Peyer's patch (tissue), 4 donors: ENCODE measurements at regions not wholly inside any gene's neighbourhood (a gene's known extent, or its start where the extent isn't known, plus 50 kb on each side); places are given as distances from the start of the nearest gene placed in this dataset.

Experiments used
- DNase-seq, 3 donors: peaks; one replicate each; pipeline ENCODE4 v3.0.0-alpha.2; 2017 to 2019
- H3K27ac ChIP-seq, 4 donors: fragments of 200-600 bp; sonication (generic); one replicate each; pipeline ENCODE4 v1.5.1; 2016 to 2019
- H3K27me3 ChIP-seq, 2 donors: fragments of 200-600 bp; sonication (generic); one replicate each; pipeline ENCODE4 v1.5.1; 2019
- H3K36me3 ChIP-seq, 3 donors: fragments of 200-600 bp; sonication (generic); one replicate each; pipeline ENCODE4 v1.5.1; 2016 to 2019
- H3K4me1 ChIP-seq, 4 donors: fragments of 200-600 bp; sonication (generic); one replicate each; pipeline ENCODE4 v1.5.1; 2016 to 2019
- H3K4me3 ChIP-seq, 4 donors: fragments of 200-600 bp; sonication (generic); 1 replicate in 3 of 4; 2 replicates in 1 of 4; pipeline ENCODE4 v1.5.1; 2016 to 2019; ENCODE audit warnings: mild to moderate bottlenecking in 1 of 4
- H3K9me3 ChIP-seq, 4 donors: fragments of 200-600 bp; sonication (generic); one replicate each; pipeline ENCODE4 v1.5.1; 2016 to 2019; ENCODE audit warnings: mild to moderate bottlenecking in 1 of 4
- CTCF ChIP-seq, 6 experiments: fragments of 450-650 bp in 4 of 6; fragments of 200-600 bp in 2 of 6; sonication (generic) in 1 of 6; IDR thresholded peaks; one replicate each; pipeline ENCODE4 v1.5.1; 2017 to 2019; ENCODE audit warnings: antibody characterized with exemption in 6 of 6, mild to moderate bottlenecking in 3 of 6, moderate library complexity in 1 of 6
- POLR2A ChIP-seq, 2 donors: fragments of 450-650 bp; IDR thresholded peaks; one replicate each; pipeline ENCODE4 v1.5.1; 2017; ENCODE audit warnings: antibody characterized with exemption in 2 of 2, mild to moderate bottlenecking in 2 of 2, moderate library complexity in 2 of 2

- TF ChIP-seq CTCF (IDR thresholded peaks at IDR 0.05) (no peak), POLR2A (IDR thresholded peaks at IDR 0.05) (no peak)
- no peaks in the 10 kb centered on the region for H3K27me3 ChIP-seq
- H3K27ac ChIP-seq, result no peak overlapping the region
- H3K36me3 ChIP-seq, result no peaks in the 10 kb centered on the region
- H3K4me3 ChIP-seq, result no peak overlapping the region
- H3K9me3 ChIP-seq, result no peaks in the 10 kb centered on the region
- no peak for DNase-seq
- H3K4me1 ChIP-seq, result peaks cover 0 to 10% (median 0%) of the 10 kb centered on the region in 4 donors
Measured at GRCh38 chr2:16114070-16114469, 173.7 kb downstream of the MYCN start.

GRCh38 chr2:16113568-16113967, 173.2 kb downstream of the MYCN start:
- H3K27ac ChIP-seq, result no peak overlapping the region
- H3K9me3 ChIP-seq, result no peaks in the 10 kb centered on the region
- TF ChIP-seq POLR2A (IDR thresholded peaks at IDR 0.05) (no peak), CTCF (IDR thresholded peaks at IDR 0.05) (no peak)
- peaks cover 0 to 10% (median 0%) of the 10 kb centered on the region in 4 donors for H3K4me1 ChIP-seq
- no peak overlapping the region for H3K4me3 ChIP-seq
- H3K36me3 ChIP-seq, result no peaks in the 10 kb centered on the region
- no peak for DNase-seq
- H3K27me3 ChIP-seq, result no peaks in the 10 kb centered on the region

GRCh38 chr2:16112972-16113560, 172.7 kb downstream of the MYCN start:
- DNase-seq, result no peak
- H3K4me3 ChIP-seq, result no peak overlapping the region
- TF ChIP-seq POLR2A (IDR thresholded peaks at IDR 0.05) (no peak), CTCF (IDR thresholded peaks at IDR 0.05) (no peak)
- no peaks in the 10 kb centered on the region for H3K36me3 ChIP-seq
- no peaks in the 10 kb centered on the region for H3K27me3 ChIP-seq
- peaks cover 0 to 10% (median 0%) of the 10 kb centered on the region in 4 donors for H3K4me1 ChIP-seq
- no peaks in the 10 kb centered on the region for H3K9me3 ChIP-seq
- H3K27ac ChIP-seq, result no peak overlapping the region

GRCh38 chr2:16112251-16112971, 172.1 kb downstream of the MYCN start:
- peaks cover 0 to 10% (median 0%) of the 10 kb centered on the region in 4 donors for H3K4me1 ChIP-seq
- DNase-seq, result no peak
- no peak overlapping the region for H3K4me3 ChIP-seq
- no peaks in the 10 kb centered on the region for H3K36me3 ChIP-seq
- H3K9me3 ChIP-seq, result no peaks in the 10 kb centered on the region
- no peaks in the 10 kb centered on the region for H3K27me3 ChIP-seq
- H3K27ac ChIP-seq, result no peak overlapping the region
- no peak for TF ChIP-seq CTCF (IDR thresholded peaks at IDR 0.05)
- TF ChIP-seq POLR2A (IDR thresholded peaks at IDR 0.05), result no peak

GRCh38 chr2:16111838-16112210, 171.5 kb downstream of the MYCN start:
- H3K9me3 ChIP-seq, result no peaks in the 10 kb centered on the region
- peaks cover 0 to 10% (median 0%) of the 10 kb centered on the region in 4 donors for H3K4me1 ChIP-seq
- no peak overlapping the region for H3K4me3 ChIP-seq
- no peaks in the 10 kb centered on the region for H3K27me3 ChIP-seq
- TF ChIP-seq POLR2A (IDR thresholded peaks at IDR 0.05) (no peak), CTCF (IDR thresholded peaks at IDR 0.05) (no peak)
- no peak overlapping the region for H3K27ac ChIP-seq
- H3K36me3 ChIP-seq, result no peaks in the 10 kb centered on the region
- no peak for DNase-seq
